HG03575 (cell line): ENCODE measurements at regions not wholly inside any gene's neighbourhood (a gene's known extent, or its start where the extent isn't known, plus 50 kb on each side); places are given as distances from the start of the nearest gene placed in this dataset.

Experiments
- ATAC-seq: cut with Tn5 transposase; IDR thresholded peaks from one replicate; pipeline ENCODE4 v1.9.1; 2021; ENCODE audit not compliant: unreplicated experiment, insufficient number of reproducible peaks, low FRiP score; ENCODE audit errors: extremely low read depth

GRCh38 chr10:131778842-131779241 is 122.0 kb upstream of the PPP2R2D start:
- ATAC-seq = no peak

GRCh38 chr10:131779661-131780394 is 121.0 kb upstream of the PPP2R2D start:
- ATAC-seq = no peak

GRCh38 chr10:131781076-131781475 is 119.7 kb upstream of the PPP2R2D start:
- ATAC-seq = no peak

GRCh38 chr10:131781791-131782190 is 119.0 kb upstream of the PPP2R2D start:
- no peak for ATAC-seq

- no peak for ATAC-seq
These were observed 116.3 kb upstream of the PPP2R2D start for GRCh38 chr10:131784363-131785120.

- no peak for ATAC-seq
These were observed 115.7 kb upstream of the PPP2R2D start for GRCh38 chr10:131785121-131785460.

- no peak for ATAC-seq
These were observed 113.8 kb upstream of the PPP2R2D start for GRCh38 chr10:131786756-131787605.

GRCh38 chr10:131787961-131788360 is 112.8 kb upstream of the PPP2R2D start:
- no peak for ATAC-seq

- ATAC-seq = no peak
These were observed 112.4 kb upstream of the PPP2R2D start for GRCh38 chr10:131788386-131788785.

GRCh38 chr10:131789516-131789915 is 111.3 kb upstream of the PPP2R2D start:
- no peak for ATAC-seq

GRCh38 chr10:131790021-131790420 is 110.8 kb upstream of the PPP2R2D start:
- no peak for ATAC-seq

GRCh38 chr10:131792011-131792651 is 108.7 kb upstream of the PPP2R2D start:
- ATAC-seq = no peak

- no peak for ATAC-seq
These were observed 108.0 kb upstream of the PPP2R2D start for GRCh38 chr10:131792809-131793208.

GRCh38 chr10:131795761-131796160 is 105.0 kb upstream of the PPP2R2D start:
- ATAC-seq = no peak

- ATAC-seq = no peak
These were observed 103.2 kb upstream of the PPP2R2D start for GRCh38 chr10:131797626-131798025.

- ATAC-seq = no peak
These were observed 101.4 kb upstream of the PPP2R2D start for GRCh38 chr10:131799429-131799828.

GRCh38 chr10:131802156-131802915 is 98.5 kb upstream of the PPP2R2D start:
- no peak for ATAC-seq

- ATAC-seq = no peak
These were observed 97.8 kb upstream of the PPP2R2D start for GRCh38 chr10:131802996-131803395.
